ENCODE measurements at regions not wholly inside any gene's neighbourhood (a gene's known extent, or its start where the extent isn't known, plus 50 kb on each side); places are given as distances from the start of the nearest gene placed in this dataset.

DNA sequence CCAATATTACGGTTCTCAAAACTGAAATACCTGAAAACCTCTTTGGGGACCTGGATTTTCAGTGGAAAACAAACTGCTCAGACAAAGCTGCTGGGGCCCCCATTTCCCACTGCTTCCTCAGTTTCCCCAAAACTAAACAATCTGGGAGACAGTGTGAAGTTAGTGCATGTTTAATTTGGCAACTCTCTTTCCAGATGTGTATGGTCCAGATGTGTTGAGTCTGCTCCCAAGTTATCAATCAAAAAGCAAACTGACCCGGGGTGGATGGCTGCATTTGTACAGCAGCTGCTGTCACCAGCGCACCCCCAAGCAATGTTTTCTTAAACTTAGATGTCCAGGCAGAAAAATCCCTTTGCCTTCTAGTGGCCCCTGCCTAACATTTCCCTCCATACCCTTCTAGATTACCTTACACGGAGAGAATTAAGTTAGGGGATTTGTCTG is 136.9 kb downstream of the COPS8 start:
- TF ChIP-seq, protein P1, sequence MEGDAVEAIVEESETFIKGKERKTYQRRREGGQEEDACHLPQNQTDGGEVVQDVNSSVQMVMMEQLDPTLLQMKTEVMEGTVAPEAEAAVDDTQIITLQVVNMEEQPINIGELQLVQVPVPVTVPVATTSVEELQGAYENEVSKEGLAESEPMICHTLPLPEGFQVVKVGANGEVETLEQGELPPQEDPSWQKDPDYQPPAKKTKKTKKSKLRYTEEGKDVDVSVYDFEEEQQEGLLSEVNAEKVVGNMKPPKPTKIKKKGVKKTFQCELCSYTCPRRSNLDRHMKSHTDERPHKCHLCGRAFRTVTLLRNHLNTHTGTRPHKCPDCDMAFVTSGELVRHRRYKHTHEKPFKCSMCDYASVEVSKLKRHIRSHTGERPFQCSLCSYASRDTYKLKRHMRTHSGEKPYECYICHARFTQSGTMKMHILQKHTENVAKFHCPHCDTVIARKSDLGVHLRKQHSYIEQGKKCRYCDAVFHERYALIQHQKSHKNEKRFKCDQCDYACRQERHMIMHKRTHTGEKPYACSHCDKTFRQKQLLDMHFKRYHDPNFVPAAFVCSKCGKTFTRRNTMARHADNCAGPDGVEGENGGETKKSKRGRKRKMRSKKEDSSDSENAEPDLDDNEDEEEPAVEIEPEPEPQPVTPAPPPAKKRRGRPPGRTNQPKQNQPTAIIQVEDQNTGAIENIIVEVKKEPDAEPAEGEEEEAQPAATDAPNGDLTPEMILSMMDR (IDR thresholded peaks at IDR 0.05): no peak
- TF ChIP-seq POLR2A (IDR thresholded peaks at IDR 0.05) (no peak), EP300 (IDR thresholded peaks at IDR 0.05; ENCODE audit: low read depth) (no peak)

All from transverse colon (tissue), 3 donors.